Skin of body (tissue), 1 donor: ENCODE measurements at regions not wholly inside any gene's neighbourhood (a gene's known extent, or its start where the extent isn't known, plus 50 kb on each side); places are given as distances from the start of the nearest gene placed in this dataset.
"Not testable (repeated sequence)": the region's sequence is repeated elsewhere in the genome, so short reads cannot be mapped to it uniquely, and the experiment has no call there.

Experiments
- DNase-seq: peaks from one replicate; lab custom pipeline; 2025; lab: John Stamatoyannopoulos, UW

- no peak for DNase-seq
Observed at GRCh38 chr1:232416026-232416568, 213.8 kb downstream of the SIPA1L2 start.

GRCh38 chr1:232415481-232415880 is 214.5 kb downstream of the SIPA1L2 start:
- not testable (repeated sequence) for DNase-seq

- DNase-seq: no peak
Observed at GRCh38 chr1:232414100-232414499, 215.8 kb downstream of the SIPA1L2 start.

GRCh38 chr1:232413674-232414073 is 216.3 kb downstream of the SIPA1L2 start:
- no peak for DNase-seq

- no peak for DNase-seq
Observed at GRCh38 chr1:232409584-232409983, 220.3 kb downstream of the SIPA1L2 start.

GRCh38 chr1:232407120-232407519 is 222.8 kb downstream of the SIPA1L2 start:
- DNase-seq: no peak

- DNase-seq: no peak
Observed at GRCh38 chr1:232405781-232406180, 224.2 kb downstream of the SIPA1L2 start.

GRCh38 chr1:232404981-232405731 is 224.8 kb downstream of the SIPA1L2 start:
- DNase-seq: no peak

GRCh38 chr1:232404227-232404626 is 225.7 kb downstream of the SIPA1L2 start:
- DNase-seq: no peak

GRCh38 chr1:232403017-232403714 is 226.8 kb downstream of the SIPA1L2 start:
- DNase-seq: no peak

- DNase-seq: no peak
Observed at GRCh38 chr1:232398823-232399222, 231.1 kb downstream of the SIPA1L2 start.

- DNase-seq: no peak
Observed at GRCh38 chr1:232393444-232394146, 236.3 kb downstream of the SIPA1L2 start.

- DNase-seq: no peak
Observed at GRCh38 chr1:232393010-232393409, 236.9 kb downstream of the SIPA1L2 start.

GRCh38 chr1:232390590-232390989 is 239.3 kb downstream of the SIPA1L2 start:
- no peak for DNase-seq

- DNase-seq: no peak
Observed at GRCh38 chr1:232389744-232390143, 240.2 kb downstream of the SIPA1L2 start.

- DNase-seq: no peak
Observed at GRCh38 chr1:232388363-232388762, 241.6 kb downstream of the SIPA1L2 start.

- DNase-seq: no peak
Observed at GRCh38 chr1:232386721-232387510, 243.0 kb downstream of the SIPA1L2 start.

- no peak for DNase-seq
Observed at GRCh38 chr1:232386294-232386693, 243.6 kb downstream of the SIPA1L2 start.

GRCh38 chr1:232385221-232385620 is 244.7 kb downstream of the SIPA1L2 start:
- no peak for DNase-seq

GRCh38 chr1:232384171-232384883 is 245.6 kb downstream of the SIPA1L2 start:
- DNase-seq: no peak
